SK-N-SH (cell line): ENCODE measurements at regions not wholly inside any gene's neighbourhood (a gene's known extent, or its start where the extent isn't known, plus 50 kb on each side); places are given as distances from the start of the nearest gene placed in this dataset.

Experiments used
- CTCF ChIA-PET: fragments of 300-600, 350-600 bp; formaldehyde crosslinking; extraction: SDS; loops from one replicate; lab custom pipeline; 2021; lab: Yijun Ruan, JAX
- POLR2A ChIA-PET: fragments of 350-600 bp; sonication (Branson Sonifier 250); formaldehyde crosslinking; extraction: SDS; loops from one replicate; lab custom pipeline; 2020; ENCODE audit warnings: antibody characterized with exemption, inconsistent platforms; lab: Yijun Ruan, JAX
- DNase-seq: peaks from one replicate; pipeline ENCODE4 v3.0.0; 2012
- H2AFZ ChIP-seq: fragments of 200-600 bp; sonication (generic); 2 replicates; pipeline ENCODE4 v1.8.1; 2016; ENCODE audit warnings: antibody characterized with exemption, mild to moderate bottlenecking, low read depth
- H3F3A ChIP-seq: fragments of 200-600 bp; sonication (generic); replicated peaks from 2 replicates; pipeline ENCODE3; 2016; ENCODE audit warnings: antibody characterized with exemption, mild to moderate bottlenecking; ENCODE audit not compliant: insufficient read depth
- H3K27ac ChIP-seq, 2 experiments: fragments of 200-500 bp in 1 of 2; fragments of 200-600 bp in 1 of 2; sonication (Bioruptor generic) in 1 of 2; sonication (generic), shearing (Covaris generic) in 1 of 2; 2 replicates each; pipeline versions ENCODE4 v1.5.1 to v1.6.1; 2014 to 2016; ENCODE audit warnings: low read depth in 2 of 2, inconsistent platforms in 1 of 2, low read length in 1 of 2, mild to moderate bottlenecking in 1 of 2, mixed read lengths in 1 of 2
- H3K27me3 ChIP-seq: fragments of 200-600 bp; sonication (generic), shearing (Covaris generic); 2 replicates; pipeline ENCODE4 v1.6.1; 2016; ENCODE audit warnings: mixed run types; ENCODE audit not compliant: insufficient read depth
- H3K36me3 ChIP-seq, 2 experiments: fragments of 200-500 bp in 1 of 2; fragments of 200-600 bp in 1 of 2; sonication (Bioruptor generic) in 1 of 2; sonication (generic) in 1 of 2; replicated peaks in 1 of 2; 2 replicates each; pipeline versions ENCODE3 to v1.5.1; 2014 to 2016; ENCODE audit warnings: low read length in 1 of 2, mild to moderate bottlenecking in 1 of 2; ENCODE audit not compliant: insufficient read depth in 2 of 2, control insufficient read depth in 1 of 2
- H3K4me1 ChIP-seq, 2 experiments: fragments of 200-500 bp in 1 of 2; fragments of 200-600 bp in 1 of 2; sonication (Bioruptor generic) in 1 of 2; sonication (generic), shearing (Covaris generic) in 1 of 2; 2 replicates each; pipeline versions ENCODE4 v1.5.1 to v1.6.1; 2014 to 2016; ENCODE audit warnings: low read depth in 1 of 2, low read length in 1 of 2, mixed run types in 1 of 2; ENCODE audit not compliant: insufficient read depth in 2 of 2, control insufficient read depth in 1 of 2
- H3K4me2 ChIP-seq: fragments of 200-600 bp; sonication (generic), shearing (Covaris generic); 2 replicates; pipeline ENCODE4 v1.6.1; 2017; ENCODE audit warnings: mixed run types
- H3K4me3 ChIP-seq, 2 experiments: fragments of 200-500 bp in 1 of 2; fragments of 200-600 bp in 1 of 2; sonication (Bioruptor generic) in 1 of 2; sonication (generic), shearing (Covaris generic) in 1 of 2; 2 replicates each; pipeline versions ENCODE4 v1.5.1 to v1.8.1; 2014 to 2016; ENCODE audit warnings: low read depth in 2 of 2, inconsistent platforms in 1 of 2, low read length in 1 of 2, mild to moderate bottlenecking in 1 of 2, mixed read lengths in 1 of 2, moderate library complexity in 1 of 2
- H3K79me2 ChIP-seq: fragments of 200-600 bp; sonication (generic); 2 replicates; pipeline ENCODE4 v1.8.1; 2017; ENCODE audit warnings: mild to moderate bottlenecking; ENCODE audit not compliant: insufficient read depth
- H3K9ac ChIP-seq: fragments of 200-600 bp; sonication (generic); 2 replicates; pipeline ENCODE4 v1.6.1; 2017; ENCODE audit warnings: mixed run types
- H3K9me2 ChIP-seq: fragments of 200-600 bp; sonication (generic); 2 replicates; pipeline ENCODE4 v1.6.1; 2017; ENCODE audit warnings: mixed run types
- H3K9me3 ChIP-seq: fragments of 200-600 bp; sonication (generic); 2 replicates; pipeline ENCODE4 v1.6.1; 2017; ENCODE audit warnings: mixed run types, mild to moderate bottlenecking, moderate library complexity
- H4K20me1 ChIP-seq: fragments of 200-600 bp; sonication (generic); 2 replicates; pipeline ENCODE4 v1.6.1; 2017; ENCODE audit warnings: mild to moderate bottlenecking, mixed run types; ENCODE audit not compliant: insufficient read depth
- CHD2 ChIP-seq: fragments of 150-350 bp; IDR thresholded peaks from 2 replicates; pipeline ENCODE4 v1.6.1; 2018; ENCODE audit warnings: low read length; ENCODE audit not compliant: partially characterized antibody
- ELF1 ChIP-seq: IDR thresholded peaks from 2 replicates; pipeline ENCODE4 v1.4.0; 2012
- FOSL2 ChIP-seq: IDR thresholded peaks from 2 replicates; pipeline ENCODE4 v1.4.0; 2012; ENCODE audit warnings: low read depth, mild to moderate bottlenecking, moderate library complexity, borderline replicate concordance
- FOXJ3 ChIP-seq: sonication (generic); formaldehyde crosslinking; IDR thresholded peaks from 2 replicates; pipeline ENCODE4 v1.5.1; 2020; ENCODE audit warnings: mild to moderate bottlenecking, missing genetic modification reagents
- FOXM1 ChIP-seq: IDR thresholded peaks from 2 replicates; pipeline ENCODE4 v1.4.0; 2012; ENCODE audit warnings: low read depth, mild to moderate bottlenecking
- GATA2 ChIP-seq: sonication (generic); formaldehyde crosslinking; IDR thresholded peaks from 2 replicates; pipeline ENCODE4 v1.5.0; 2020; ENCODE audit warnings: mild to moderate bottlenecking, missing genetic modification reagents
- JUND ChIP-seq: IDR thresholded peaks from 2 replicates; pipeline ENCODE4 v1.4.0; 2012
- MXI1 ChIP-seq: IDR thresholded peaks from 2 replicates; pipeline ENCODE4 v1.6.1; 2012; ENCODE audit warnings: mild to moderate bottlenecking, low read depth, low read length, improper control_type of control experiment
- NRF1 ChIP-seq: IDR thresholded peaks from 2 replicates; pipeline ENCODE4 v1.6.1; 2012; ENCODE audit warnings: low read depth, mild to moderate bottlenecking, low read length
- RAD21 ChIP-seq: IDR thresholded peaks from 2 replicates; pipeline ENCODE4 v1.6.1; 2012; ENCODE audit warnings: mild to moderate bottlenecking, low read length
- RFX5 ChIP-seq: IDR thresholded peaks from 2 replicates; pipeline ENCODE4 v1.6.1; 2012; ENCODE audit warnings: mild to moderate bottlenecking, improper control_type of control experiment, low read length
- SIN3A ChIP-seq: IDR thresholded peaks from 2 replicates; pipeline ENCODE4 v1.6.1; 2012; ENCODE audit warnings: low read depth, mild to moderate bottlenecking, low read length, moderate library complexity, borderline replicate concordance
- SMC3 ChIP-seq: IDR thresholded peaks from 2 replicates; pipeline ENCODE4 v1.6.1; 2012; ENCODE audit warnings: low read depth, low read length, improper control_type of control experiment
- TAF1 ChIP-seq: IDR thresholded peaks from 2 replicates; pipeline ENCODE4 v1.6.1; 2012; ENCODE audit warnings: low read depth, mild to moderate bottlenecking, low read length, moderate library complexity, borderline replicate concordance
- TEAD4 ChIP-seq: IDR thresholded peaks from 2 replicates; pipeline ENCODE4 v1.4.0; 2012; ENCODE audit warnings: mild to moderate bottlenecking, borderline replicate concordance; ENCODE audit not compliant: insufficient read depth
- USF2 ChIP-seq: fragments of 150-350 bp; IDR thresholded peaks from 2 replicates; pipeline ENCODE4 v1.6.1; 2017; ENCODE audit warnings: antibody characterized with exemption, low read length, low read depth, borderline replicate concordance
- WGBS: methylation state at CpG from one replicate; pipeline ENCODE4 v1.1.6; 2017; ENCODE audit warnings: low lambda C conversion rate; 5-methylcytosine and 5-hydroxymethylcytosine counted together
- TF ChIP-seq, protein P1 (sequence below): fragments of 200-600 bp; sonication (generic); IDR thresholded peaks from 2 replicates; pipeline ENCODE4 v1.6.1; 2017; ENCODE audit warnings: antibody characterized with exemption, mild to moderate bottlenecking, moderate library complexity
- TF ChIP-seq, protein P2 (sequence below): IDR thresholded peaks from 2 replicates; pipeline ENCODE4 v1.6.1; 2012; ENCODE audit warnings: mild to moderate bottlenecking, low read depth, low read length, moderate library complexity

GRCh38 chr14:44803239-44803905 lies 158.4 kb downstream of the KLHL28 start:
- TF ChIP-seq, protein P1, sequence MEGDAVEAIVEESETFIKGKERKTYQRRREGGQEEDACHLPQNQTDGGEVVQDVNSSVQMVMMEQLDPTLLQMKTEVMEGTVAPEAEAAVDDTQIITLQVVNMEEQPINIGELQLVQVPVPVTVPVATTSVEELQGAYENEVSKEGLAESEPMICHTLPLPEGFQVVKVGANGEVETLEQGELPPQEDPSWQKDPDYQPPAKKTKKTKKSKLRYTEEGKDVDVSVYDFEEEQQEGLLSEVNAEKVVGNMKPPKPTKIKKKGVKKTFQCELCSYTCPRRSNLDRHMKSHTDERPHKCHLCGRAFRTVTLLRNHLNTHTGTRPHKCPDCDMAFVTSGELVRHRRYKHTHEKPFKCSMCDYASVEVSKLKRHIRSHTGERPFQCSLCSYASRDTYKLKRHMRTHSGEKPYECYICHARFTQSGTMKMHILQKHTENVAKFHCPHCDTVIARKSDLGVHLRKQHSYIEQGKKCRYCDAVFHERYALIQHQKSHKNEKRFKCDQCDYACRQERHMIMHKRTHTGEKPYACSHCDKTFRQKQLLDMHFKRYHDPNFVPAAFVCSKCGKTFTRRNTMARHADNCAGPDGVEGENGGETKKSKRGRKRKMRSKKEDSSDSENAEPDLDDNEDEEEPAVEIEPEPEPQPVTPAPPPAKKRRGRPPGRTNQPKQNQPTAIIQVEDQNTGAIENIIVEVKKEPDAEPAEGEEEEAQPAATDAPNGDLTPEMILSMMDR, result peak; percentile 62
- peak; percentile 34; the same call in 1 of the 2 replicates for TF ChIP-seq SMC3
- no peak for TF ChIP-seq ELF1
- peak; percentile 71 for TF ChIP-seq RAD21
- TF ChIP-seq, all 33 proteins: peak for 3

DNA sequence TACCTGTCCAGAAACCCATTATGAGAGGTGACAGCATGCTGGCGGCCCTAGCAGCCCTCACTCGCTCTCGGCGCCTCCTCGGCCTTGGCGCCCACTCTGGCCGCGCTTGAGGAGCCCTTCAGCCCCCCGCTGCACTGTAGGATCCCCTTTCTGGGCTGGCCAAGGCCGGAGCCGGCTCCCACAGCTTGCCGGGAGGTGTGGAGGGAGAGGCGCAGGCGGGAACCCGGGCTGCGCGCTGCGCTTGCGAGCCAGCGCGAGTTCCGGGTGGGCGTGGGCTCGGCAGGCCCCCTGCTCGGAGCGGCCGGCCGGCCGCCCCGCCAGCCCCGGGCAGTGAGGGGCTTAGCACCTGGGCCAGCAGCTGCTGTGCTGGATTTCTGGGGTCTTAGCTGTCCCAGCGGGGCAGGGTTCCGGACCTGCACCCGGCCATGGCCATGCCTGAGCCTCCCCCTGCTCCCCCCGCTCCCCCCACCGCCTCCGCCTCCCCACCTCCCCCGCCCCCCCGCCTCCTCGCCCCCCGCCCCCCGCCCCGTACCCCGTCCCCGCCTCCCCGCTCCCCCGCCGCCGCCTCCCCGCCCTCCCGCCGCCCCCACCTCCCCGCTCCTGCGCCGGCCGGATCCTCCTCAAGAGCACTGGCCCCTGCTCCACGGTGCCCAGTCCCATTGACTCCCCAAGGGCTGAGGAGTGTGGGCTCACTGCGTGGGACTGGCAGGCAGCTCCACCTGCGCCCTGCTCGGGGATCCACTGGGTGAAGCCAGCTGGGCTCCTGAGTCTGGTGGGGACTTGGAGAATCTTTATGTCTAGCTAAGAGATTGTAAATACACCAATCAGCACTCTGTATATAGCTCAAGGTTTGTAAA lies 163.1 kb downstream of the KLHL28 start:
- no peak overlapping the region for H3K9ac ChIP-seq
- H3K4me3 ChIP-seq, result no peak overlapping the region
- ChIA-PET POLR2A (no interaction called here), CTCF (no interaction called here)
- no peak overlapping the region for H3K4me2 ChIP-seq
- H3F3A ChIP-seq, result no peaks in the 10 kb centered on the region
- no peaks in the 10 kb centered on the region for H4K20me1 ChIP-seq
- no peak overlapping the region for H2AFZ ChIP-seq
- no peaks in the 10 kb centered on the region for H3K27me3 ChIP-seq
- WGBS, result 51% methylated on average over 21 of the region's 60 CpGs
- H3K27ac ChIP-seq, result no peak overlapping the region
- H3K9me3 ChIP-seq, result no peaks in the 10 kb centered on the region
- no peaks in the 10 kb centered on the region for H3K36me3 ChIP-seq
- H3K79me2 ChIP-seq, result no peaks in the 10 kb centered on the region
- peak; percentile 0 for DNase-seq
- H3K4me1 ChIP-seq, result no peaks in the 10 kb centered on the region; a peak in 1 of 4 replicates
- no peaks in the 10 kb centered on the region for H3K9me2 ChIP-seq
- TF ChIP-seq NRF1, result no peak
- TF ChIP-seq USF2, result no peak
- no peak for TF ChIP-seq ELF1
- TF ChIP-seq, protein P2, sequence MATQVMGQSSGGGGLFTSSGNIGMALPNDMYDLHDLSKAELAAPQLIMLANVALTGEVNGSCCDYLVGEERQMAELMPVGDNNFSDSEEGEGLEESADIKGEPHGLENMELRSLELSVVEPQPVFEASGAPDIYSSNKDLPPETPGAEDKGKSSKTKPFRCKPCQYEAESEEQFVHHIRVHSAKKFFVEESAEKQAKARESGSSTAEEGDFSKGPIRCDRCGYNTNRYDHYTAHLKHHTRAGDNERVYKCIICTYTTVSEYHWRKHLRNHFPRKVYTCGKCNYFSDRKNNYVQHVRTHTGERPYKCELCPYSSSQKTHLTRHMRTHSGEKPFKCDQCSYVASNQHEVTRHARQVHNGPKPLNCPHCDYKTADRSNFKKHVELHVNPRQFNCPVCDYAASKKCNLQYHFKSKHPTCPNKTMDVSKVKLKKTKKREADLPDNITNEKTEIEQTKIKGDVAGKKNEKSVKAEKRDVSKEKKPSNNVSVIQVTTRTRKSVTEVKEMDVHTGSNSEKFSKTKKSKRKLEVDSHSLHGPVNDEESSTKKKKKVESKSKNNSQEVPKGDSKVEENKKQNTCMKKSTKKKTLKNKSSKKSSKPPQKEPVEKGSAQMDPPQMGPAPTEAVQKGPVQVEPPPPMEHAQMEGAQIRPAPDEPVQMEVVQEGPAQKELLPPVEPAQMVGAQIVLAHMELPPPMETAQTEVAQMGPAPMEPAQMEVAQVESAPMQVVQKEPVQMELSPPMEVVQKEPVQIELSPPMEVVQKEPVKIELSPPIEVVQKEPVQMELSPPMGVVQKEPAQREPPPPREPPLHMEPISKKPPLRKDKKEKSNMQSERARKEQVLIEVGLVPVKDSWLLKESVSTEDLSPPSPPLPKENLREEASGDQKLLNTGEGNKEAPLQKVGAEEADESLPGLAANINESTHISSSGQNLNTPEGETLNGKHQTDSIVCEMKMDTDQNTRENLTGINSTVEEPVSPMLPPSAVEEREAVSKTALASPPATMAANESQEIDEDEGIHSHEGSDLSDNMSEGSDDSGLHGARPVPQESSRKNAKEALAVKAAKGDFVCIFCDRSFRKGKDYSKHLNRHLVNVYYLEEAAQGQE, result no peak
- no peak for TF ChIP-seq CHD2
- no peak for TF ChIP-seq RFX5
- TF ChIP-seq RAD21, result no peak
- TF ChIP-seq GATA2 (CRISPR knock-in tag), result no peak
- no peak for TF ChIP-seq TAF1
- TF ChIP-seq JUND, result no peak
- no peak for TF ChIP-seq FOXJ3 (CRISPR knock-in tag)
- no peak for TF ChIP-seq TEAD4
- no peak for TF ChIP-seq SMC3
- TF ChIP-seq FOXM1, result no peak
- no peak for TF ChIP-seq MXI1
- TF ChIP-seq SIN3A, result no peak
- TF ChIP-seq FOSL2, result no peak

More at GRCh38 chr14:44803239-44803905, 158.4 kb downstream of the KLHL28 start:
- Histone ChIP-seq H3K9me3 (no peaks in the 10 kb centered on the region), H2AFZ (no peak overlapping the region), H4K20me1 (no peaks in the 10 kb centered on the region), H3K27me3 (no peaks in the 10 kb centered on the region), H3F3A (no peaks in the 10 kb centered on the region), H3K9me2 (no peaks in the 10 kb centered on the region), H3K36me3 (no peaks in the 10 kb centered on the region), H3K9ac (no peak overlapping the region), H3K79me2 (no peaks in the 10 kb centered on the region), H3K27ac (no peak overlapping the region), H3K4me2 (no peak overlapping the region), H3K4me1 (no peaks in the 10 kb centered on the region; a peak in 1 of 4 replicates), H3K4me3 (no peak overlapping the region)
- CTCF ChIA-PET, result interaction anchor here (0.6 to 0.8 kb wide), 3 partner anchors 8 to 14 kb away, joined by 3 to 4 read pairs (median 3); no protein-coding TSS in a partner anchor
- DNase-seq, result peak; percentile 32
- WGBS, result 4% methylated on average over 1 of the region's 1 CpG
- POLR2A ChIA-PET, result no interaction called here
